HG02798 (cell line): ENCODE measurements at regions not wholly inside any gene's neighbourhood (a gene's known extent, or its start where the extent isn't known, plus 50 kb on each side); places are given as distances from the start of the nearest gene placed in this dataset.
A peak's percentile ranks its signal among the peaks of the same experiment; 100 is the strongest.

Experiments used
- ATAC-seq: cut with Tn5 transposase; IDR thresholded peaks from one replicate; pipeline ENCODE4 v1.9.1; 2021; ENCODE audit warnings: mild to moderate bottlenecking; ENCODE audit not compliant: unreplicated experiment, poor library complexity

GRCh38 chr11:19530505-19530904 is 182.1 kb upstream of the NAV2 start:
- ATAC-seq = no peak

- ATAC-seq = no peak
Measured at GRCh38 chr11:19526119-19526518, 186.5 kb upstream of the NAV2 start.

GRCh38 chr11:19525714-19526113 is 186.9 kb upstream of the NAV2 start:
- no peak for ATAC-seq

GRCh38 chr11:19525276-19525675 is 187.4 kb upstream of the NAV2 start:
- peak; percentile 63 for ATAC-seq

GRCh38 chr11:19524171-19524671 is 188.4 kb upstream of the NAV2 start:
- ATAC-seq = no peak

GRCh38 chr11:19520681-19521080 is 192.0 kb upstream of the NAV2 start:
- no peak for ATAC-seq

- ATAC-seq = no peak
Measured at GRCh38 chr11:19519912-19520641, 192.6 kb upstream of the NAV2 start.

- no peak for ATAC-seq
Measured at GRCh38 chr11:19519353-19519752, 193.3 kb upstream of the NAV2 start.

- ATAC-seq = no peak
Measured at GRCh38 chr11:19513253-19513652, 199.4 kb upstream of the NAV2 start.

- no peak for ATAC-seq
Measured at GRCh38 chr11:19512618-19513017, 200.0 kb upstream of the NAV2 start.

GRCh38 chr11:19511413-19512183 is 201.0 kb upstream of the NAV2 start:
- ATAC-seq = no peak

GRCh38 chr11:19511066-19511412 is 201.6 kb upstream of the NAV2 start:
- no peak for ATAC-seq

- ATAC-seq = no peak
Measured at GRCh38 chr11:19510468-19510867, 202.2 kb upstream of the NAV2 start.

- no peak for ATAC-seq
Measured at GRCh38 chr11:19509215-19509614, 203.4 kb upstream of the NAV2 start.

GRCh38 chr11:19508165-19508564 is 204.5 kb upstream of the NAV2 start:
- no peak for ATAC-seq

- no peak for ATAC-seq
Measured at GRCh38 chr11:19506816-19507486, 205.7 kb upstream of the NAV2 start.

- ATAC-seq = no peak
Measured at GRCh38 chr11:19502691-19503253, 209.9 kb upstream of the NAV2 start.

GRCh38 chr11:19501631-19502030 is 211.0 kb upstream of the NAV2 start:
- ATAC-seq = no peak

- ATAC-seq = no peak
Measured at GRCh38 chr11:19499999-19500398, 212.6 kb upstream of the NAV2 start.

- ATAC-seq = no peak
Measured at GRCh38 chr11:19499026-19499669, 213.5 kb upstream of the NAV2 start.
